NCI-H526 treated with DMSO at 0.1 percent for 48 hours (cell line): ENCODE measurements at regions not wholly inside any gene's neighbourhood (a gene's known extent, or its start where the extent isn't known, plus 50 kb on each side); places are given as distances from the start of the nearest gene placed in this dataset.
"Not testable (repeated sequence)": the region's sequence is repeated elsewhere in the genome, so short reads cannot be mapped to it uniquely, and the experiment has no call there.

ENCODE experiments used
- DNase-seq: peaks from one replicate; lab custom pipeline; 2025; lab: John Stamatoyannopoulos, UW

- no peak for DNase-seq
Observed at GRCh38 chr7:64469673-64470072, 93.2 kb downstream of the ZNF680 start.

GRCh38 chr7:64465551-64465950, 97.3 kb downstream of the ZNF680 start:
- no peak for DNase-seq

DNA sequence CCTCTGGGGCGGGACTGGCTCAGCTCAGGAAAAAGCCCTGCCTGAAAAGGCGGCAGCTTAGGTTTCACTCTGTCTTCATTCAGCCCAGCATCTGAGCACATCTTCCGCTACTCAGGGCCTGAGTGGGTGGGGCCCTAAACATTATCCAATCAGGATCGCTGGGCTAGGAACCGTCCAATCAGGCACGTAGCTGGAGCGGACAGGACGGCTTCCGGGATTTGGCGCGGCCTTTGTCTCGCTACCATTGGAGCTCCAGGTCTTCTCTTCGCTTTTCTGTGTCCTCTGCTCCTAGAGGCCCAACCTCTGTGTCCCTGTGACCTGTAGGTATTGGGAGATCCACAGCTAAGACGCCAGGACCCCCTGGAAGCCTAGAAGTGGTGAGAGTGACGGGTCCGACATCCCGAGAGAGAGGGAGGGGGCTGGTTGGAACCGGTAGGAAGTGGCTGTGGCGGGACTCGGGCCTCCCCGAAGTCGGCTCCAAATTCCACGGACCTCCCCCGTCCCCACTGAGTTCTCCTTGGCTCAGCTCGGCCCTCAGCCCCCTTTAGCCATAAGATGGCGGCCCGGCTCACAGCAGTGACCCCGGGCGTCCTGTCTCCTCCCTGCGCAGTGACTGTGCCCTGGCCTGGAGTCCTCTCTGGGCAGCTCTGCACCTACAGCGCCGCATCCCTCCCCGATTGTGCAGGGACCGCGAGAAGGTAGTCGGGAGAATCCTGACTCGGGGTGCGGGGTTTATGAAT, 99.1 kb downstream of the ZNF680 start:
- no peak for DNase-seq

- DNase-seq, result peak; percentile 1
Observed at GRCh38 chr7:64459858-64460257, 103.0 kb downstream of the ZNF680 start.

- DNase-seq, result no peak
Observed at GRCh38 chr7:64433590-64433989, 119.8 kb downstream of the ZNF736 start.

DNA sequence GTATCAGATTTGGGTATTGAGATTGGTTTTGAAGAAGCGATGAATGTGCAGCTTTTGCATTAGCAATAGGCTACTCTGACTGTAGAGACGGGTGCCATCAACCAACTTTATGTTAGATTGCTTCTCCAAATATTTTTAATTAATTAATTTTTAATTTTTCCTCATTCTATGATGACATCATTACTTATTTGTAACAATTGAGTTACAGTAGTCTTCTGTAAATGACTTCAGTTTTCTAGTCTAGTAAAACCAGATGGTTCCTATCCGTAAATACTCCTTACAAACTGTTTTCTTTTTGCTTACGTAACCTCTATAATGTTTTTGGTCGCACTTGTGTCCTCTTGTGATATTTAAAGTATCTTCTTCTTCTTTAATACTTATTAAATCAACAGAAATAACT, 118.1 kb downstream of the ZNF736 start:
- no peak for DNase-seq

DNA sequence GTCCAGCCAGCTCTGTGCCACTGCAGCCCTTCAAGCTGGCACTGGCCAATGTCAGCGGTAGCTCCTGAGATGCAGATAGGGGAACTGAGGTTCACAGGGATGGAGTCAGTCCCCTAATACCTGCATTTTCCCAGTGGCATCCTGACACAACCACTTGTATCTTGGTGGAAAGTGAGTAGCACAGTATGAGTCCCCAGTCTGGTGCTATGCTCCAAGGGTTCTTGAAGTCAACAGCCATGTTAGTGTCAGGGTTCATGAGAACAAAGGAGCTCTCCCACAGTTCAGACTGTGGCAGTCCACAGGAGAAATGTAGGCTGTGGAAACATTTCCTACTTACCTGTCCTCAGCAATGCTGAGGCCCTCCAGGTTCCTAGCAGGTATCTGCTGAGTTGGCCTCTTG, 115.5 kb downstream of the ZNF736 start:
- DNase-seq, result no peak

DNA sequence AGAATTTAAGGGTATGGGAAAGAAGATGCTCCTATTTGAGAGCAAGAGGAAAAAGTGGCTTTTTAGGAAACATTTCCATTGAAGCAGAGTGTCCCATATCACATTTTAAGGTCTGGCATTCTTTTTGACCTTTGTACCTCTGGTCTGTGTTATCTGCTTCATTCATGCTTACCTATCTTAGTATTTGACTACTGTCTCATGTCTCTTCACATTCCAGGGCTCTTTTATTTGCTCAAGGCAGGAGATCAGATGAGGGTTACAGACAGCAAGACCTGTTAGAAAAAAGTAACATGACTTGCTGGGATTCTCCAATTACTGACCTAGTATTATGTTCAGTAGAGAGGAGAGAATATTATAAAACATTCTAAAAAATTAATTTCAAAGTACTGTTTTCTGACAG, 111.7 kb downstream of the ZNF736 start:
- DNase-seq, result not testable (repeated sequence)

DNA sequence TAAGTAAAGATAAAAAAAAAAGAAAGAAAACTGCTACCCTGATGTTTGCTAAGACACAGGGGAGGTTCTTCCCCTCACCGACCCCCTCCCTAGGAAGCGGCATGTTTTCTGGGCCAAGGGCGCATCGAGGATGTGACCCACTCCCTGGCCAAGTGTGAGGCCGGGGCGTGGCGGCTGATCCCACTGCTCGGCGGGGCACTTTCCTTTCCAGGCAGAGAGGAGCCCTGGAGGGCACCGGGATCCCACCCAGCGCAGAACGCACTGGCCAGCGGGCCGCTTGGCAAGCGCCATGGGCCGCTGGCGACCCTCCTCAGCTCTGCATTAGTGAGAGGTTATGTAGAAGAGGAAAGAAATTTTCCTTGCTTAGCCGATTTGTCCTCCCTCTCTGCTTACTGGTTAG, 93.4 kb downstream of the ZNF736 start:
- DNase-seq, result no peak
